ENCODE measurements at regions not wholly inside any gene's neighbourhood (a gene's known extent, or its start where the extent isn't known, plus 50 kb on each side); places are given as distances from the start of the nearest gene placed in this dataset.

DNA sequence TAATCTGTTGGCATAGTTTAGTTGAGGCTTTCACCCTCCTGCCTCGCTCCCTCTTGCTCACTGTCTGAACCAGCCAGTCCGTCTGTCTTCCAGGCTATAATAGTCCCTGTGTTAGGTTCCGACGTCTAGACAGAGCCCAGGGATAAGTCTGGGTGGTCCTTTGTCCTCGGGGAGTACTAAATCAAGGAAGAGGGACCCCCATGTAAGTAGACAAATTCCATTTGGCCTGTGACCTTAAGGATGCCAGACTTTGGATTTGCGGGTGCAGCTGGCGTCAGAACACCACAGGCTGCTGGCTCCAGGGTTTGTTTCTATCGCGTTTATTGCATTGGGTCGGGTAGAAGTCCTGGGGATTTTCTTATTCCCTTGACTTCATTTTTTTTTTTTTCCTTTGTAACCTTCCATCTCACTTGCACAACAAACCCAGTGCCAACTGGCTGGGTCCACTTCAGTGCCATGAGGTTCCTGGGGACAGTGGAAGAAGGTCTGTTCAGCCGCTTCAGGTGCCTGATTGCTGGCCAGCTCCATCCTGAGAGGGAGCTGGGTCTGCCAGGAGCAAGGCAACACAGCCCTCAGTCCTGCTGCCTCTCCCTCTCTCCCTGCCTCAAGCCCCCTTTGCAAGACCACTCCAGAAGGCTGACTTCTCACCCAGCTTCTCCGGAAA is 95.4 kb upstream of the KLHL25 start:
- H3K9me3 ChIP-seq (ENCODE audit: control insufficient read depth, insufficient read depth, low read length) = no peaks in the 10 kb centered on the region
- H3F3A ChIP-seq (ENCODE audit: control insufficient read depth, insufficient read depth) = no peaks in the 10 kb centered on the region
- no peak overlapping the region for H3K27ac ChIP-seq (ENCODE audit: low read depth, low read length)
- H4K20me1 ChIP-seq (ENCODE audit: control insufficient read depth, insufficient read depth, low read depth, low read length) = no peaks in the 10 kb centered on the region
- no peak overlapping the region for H3K4me2 ChIP-seq (ENCODE audit: low read length)
- H3K27me3 ChIP-seq (ENCODE audit: control insufficient read depth, low read length) = peaks cover 18% of the 10 kb centered on the region
- TF ChIP-seq EZH2phosphoT487 (IDR thresholded peaks at IDR 0.05; ENCODE audit: borderline replicate concordance, low read length) = no peak
- TF ChIP-seq, protein P1, sequence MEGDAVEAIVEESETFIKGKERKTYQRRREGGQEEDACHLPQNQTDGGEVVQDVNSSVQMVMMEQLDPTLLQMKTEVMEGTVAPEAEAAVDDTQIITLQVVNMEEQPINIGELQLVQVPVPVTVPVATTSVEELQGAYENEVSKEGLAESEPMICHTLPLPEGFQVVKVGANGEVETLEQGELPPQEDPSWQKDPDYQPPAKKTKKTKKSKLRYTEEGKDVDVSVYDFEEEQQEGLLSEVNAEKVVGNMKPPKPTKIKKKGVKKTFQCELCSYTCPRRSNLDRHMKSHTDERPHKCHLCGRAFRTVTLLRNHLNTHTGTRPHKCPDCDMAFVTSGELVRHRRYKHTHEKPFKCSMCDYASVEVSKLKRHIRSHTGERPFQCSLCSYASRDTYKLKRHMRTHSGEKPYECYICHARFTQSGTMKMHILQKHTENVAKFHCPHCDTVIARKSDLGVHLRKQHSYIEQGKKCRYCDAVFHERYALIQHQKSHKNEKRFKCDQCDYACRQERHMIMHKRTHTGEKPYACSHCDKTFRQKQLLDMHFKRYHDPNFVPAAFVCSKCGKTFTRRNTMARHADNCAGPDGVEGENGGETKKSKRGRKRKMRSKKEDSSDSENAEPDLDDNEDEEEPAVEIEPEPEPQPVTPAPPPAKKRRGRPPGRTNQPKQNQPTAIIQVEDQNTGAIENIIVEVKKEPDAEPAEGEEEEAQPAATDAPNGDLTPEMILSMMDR (IDR thresholded peaks at IDR 0.05; ENCODE audit: low read depth, low read length, poor library complexity, severe bottlenecking) = no peak
- no peaks in the 10 kb centered on the region for H3K79me2 ChIP-seq (ENCODE audit: control insufficient read depth, low read length)
- H3K36me3 ChIP-seq (ENCODE audit: control insufficient read depth, low read length) = no peaks in the 10 kb centered on the region
- no peaks in the 10 kb centered on the region for H3K4me1 ChIP-seq (ENCODE audit: control insufficient read depth, low read length)
- no peaks in the 10 kb centered on the region for H3K9me2 ChIP-seq (replicated peaks; ENCODE audit: control insufficient read depth, low read length)
- H3K4me3 ChIP-seq (ENCODE audit: low read length) = no peak overlapping the region

DNA sequence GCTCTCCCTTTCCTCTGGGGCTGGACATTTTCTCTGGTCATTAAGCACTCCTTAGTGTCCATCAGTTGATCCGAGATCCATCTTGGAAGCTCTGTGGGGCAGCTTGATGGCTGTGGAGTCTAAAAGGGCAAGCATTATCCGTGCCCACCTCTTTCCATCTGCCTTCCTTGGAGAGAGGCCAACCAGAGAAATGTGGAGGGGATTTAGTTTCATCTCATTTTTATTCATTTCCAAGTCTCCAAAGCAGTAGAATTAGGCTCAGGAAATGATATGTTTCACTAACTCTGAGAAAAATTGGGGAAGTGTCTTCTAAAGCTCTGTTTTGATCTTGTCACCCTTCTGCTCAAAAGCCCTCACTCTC is 95.9 kb upstream of the KLHL25 start:
- Histone ChIP-seq H3K4me3 (ENCODE audit: low read length) (no peak overlapping the region), H4K20me1 (ENCODE audit: control insufficient read depth, insufficient read depth, low read depth, low read length) (no peaks in the 10 kb centered on the region), H3K79me2 (ENCODE audit: control insufficient read depth, low read length) (no peaks in the 10 kb centered on the region), H3K4me1 (ENCODE audit: control insufficient read depth, low read length) (no peaks in the 10 kb centered on the region), H3K36me3 (ENCODE audit: control insufficient read depth, low read length) (no peaks in the 10 kb centered on the region), H3F3A (ENCODE audit: control insufficient read depth, insufficient read depth) (no peaks in the 10 kb centered on the region), H3K4me2 (ENCODE audit: low read length) (no peak overlapping the region), H3K27ac (ENCODE audit: low read depth, low read length) (no peak overlapping the region), H3K9me2 (replicated peaks; ENCODE audit: control insufficient read depth, low read length) (no peaks in the 10 kb centered on the region), H3K9me3 (ENCODE audit: control insufficient read depth, insufficient read depth, low read length) (no peaks in the 10 kb centered on the region), H3K27me3 (ENCODE audit: control insufficient read depth, low read length) (peaks cover 18% of the 10 kb centered on the region)
- TF ChIP-seq EZH2phosphoT487 (IDR thresholded peaks at IDR 0.05; ENCODE audit: borderline replicate concordance, low read length) = no peak
- TF ChIP-seq, protein P1 (IDR thresholded peaks at IDR 0.05; ENCODE audit: low read depth, low read length, poor library complexity, severe bottlenecking) = no peak

DNA sequence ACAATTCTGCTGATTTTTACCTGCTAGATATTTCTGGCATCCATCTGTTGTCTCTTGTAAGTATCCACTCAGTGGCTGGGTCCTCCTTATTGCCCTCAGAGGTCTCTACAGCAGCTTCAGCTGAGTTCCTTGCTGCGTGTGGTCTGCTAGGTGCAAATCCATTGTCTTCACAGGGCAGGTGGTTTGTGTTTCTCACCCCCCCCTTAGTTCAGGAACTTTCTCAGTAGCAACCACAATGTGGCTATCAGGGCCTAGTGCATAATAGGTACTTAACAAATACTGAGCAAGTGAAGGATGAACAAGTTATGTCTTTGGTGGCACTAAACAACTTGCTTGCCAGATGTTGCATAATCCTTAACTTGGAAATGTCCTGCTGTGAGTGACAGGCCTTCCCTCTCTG is 96.7 kb upstream of the KLHL25 start:
- H3F3A ChIP-seq (ENCODE audit: control insufficient read depth, insufficient read depth) = no peaks in the 10 kb centered on the region
- H3K27ac ChIP-seq (ENCODE audit: low read depth, low read length) = no peak overlapping the region
- H3K9me3 ChIP-seq (ENCODE audit: control insufficient read depth, insufficient read depth, low read length) = no peaks in the 10 kb centered on the region
- no peak overlapping the region for H3K4me3 ChIP-seq (ENCODE audit: low read length)
- H3K27me3 ChIP-seq (ENCODE audit: control insufficient read depth, low read length) = peaks cover 11% of the 10 kb centered on the region
- H3K79me2 ChIP-seq (ENCODE audit: control insufficient read depth, low read length) = no peaks in the 10 kb centered on the region
- no peaks in the 10 kb centered on the region for H3K36me3 ChIP-seq (ENCODE audit: control insufficient read depth, low read length)
- H3K4me2 ChIP-seq (ENCODE audit: low read length) = no peak overlapping the region
- H4K20me1 ChIP-seq (ENCODE audit: control insufficient read depth, insufficient read depth, low read depth, low read length) = no peaks in the 10 kb centered on the region
- TF ChIP-seq EZH2phosphoT487 (IDR thresholded peaks at IDR 0.05; ENCODE audit: borderline replicate concordance, low read length) = no peak
- TF ChIP-seq, protein P1 (IDR thresholded peaks at IDR 0.05; ENCODE audit: low read depth, low read length, poor library complexity, severe bottlenecking) = no peak
- H3K4me1 ChIP-seq (ENCODE audit: control insufficient read depth, low read length) = no peaks in the 10 kb centered on the region
- H3K9me2 ChIP-seq (replicated peaks; ENCODE audit: control insufficient read depth, low read length) = no peaks in the 10 kb centered on the region
